NB4 (cell line): ENCODE measurements at regions not wholly inside any gene's neighbourhood (a gene's known extent, or its start where the extent isn't known, plus 50 kb on each side); places are given as distances from the start of the nearest gene placed in this dataset.

Experiments used
- DNase-seq: peaks from one replicate; pipeline ENCODE4 v3.0.0; 2010; ENCODE audit warnings: low read depth
- H3K4me3 ChIP-seq: one replicate; pipeline ENCODE4 v1.5.1; 2011; ENCODE audit warnings: mild to moderate bottlenecking, low read depth, low read length, moderate library complexity
- MAX ChIP-seq: IDR thresholded peaks from 2 replicates; pipeline ENCODE4 v1.6.1; 2011; ENCODE audit warnings: low read depth, low read length
- MYC ChIP-seq: IDR thresholded peaks from 2 replicates; pipeline ENCODE4 v1.6.1; 2011; ENCODE audit warnings: low read depth, low read length
- POLR2A ChIP-seq: IDR thresholded peaks from 2 replicates; pipeline ENCODE4 v1.6.1; 2011; ENCODE audit warnings: mild to moderate bottlenecking; ENCODE audit not compliant: insufficient read length; ENCODE audit errors: extremely low read depth
- TF ChIP-seq, protein P1 (sequence below): IDR thresholded peaks from one replicate; pipeline ENCODE4 v1.5.1; 2012; ENCODE audit warnings: low read depth, low read length

- DNase-seq: no peak
- H3K4me3 ChIP-seq: no peak overlapping the region
- no peak for TF ChIP-seq POLR2A
- TF ChIP-seq, protein P1, sequence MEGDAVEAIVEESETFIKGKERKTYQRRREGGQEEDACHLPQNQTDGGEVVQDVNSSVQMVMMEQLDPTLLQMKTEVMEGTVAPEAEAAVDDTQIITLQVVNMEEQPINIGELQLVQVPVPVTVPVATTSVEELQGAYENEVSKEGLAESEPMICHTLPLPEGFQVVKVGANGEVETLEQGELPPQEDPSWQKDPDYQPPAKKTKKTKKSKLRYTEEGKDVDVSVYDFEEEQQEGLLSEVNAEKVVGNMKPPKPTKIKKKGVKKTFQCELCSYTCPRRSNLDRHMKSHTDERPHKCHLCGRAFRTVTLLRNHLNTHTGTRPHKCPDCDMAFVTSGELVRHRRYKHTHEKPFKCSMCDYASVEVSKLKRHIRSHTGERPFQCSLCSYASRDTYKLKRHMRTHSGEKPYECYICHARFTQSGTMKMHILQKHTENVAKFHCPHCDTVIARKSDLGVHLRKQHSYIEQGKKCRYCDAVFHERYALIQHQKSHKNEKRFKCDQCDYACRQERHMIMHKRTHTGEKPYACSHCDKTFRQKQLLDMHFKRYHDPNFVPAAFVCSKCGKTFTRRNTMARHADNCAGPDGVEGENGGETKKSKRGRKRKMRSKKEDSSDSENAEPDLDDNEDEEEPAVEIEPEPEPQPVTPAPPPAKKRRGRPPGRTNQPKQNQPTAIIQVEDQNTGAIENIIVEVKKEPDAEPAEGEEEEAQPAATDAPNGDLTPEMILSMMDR: no peak
- no peak for TF ChIP-seq MAX
- TF ChIP-seq MYC: no peak
Measured at GRCh38 chr13:63586467-63586866, 2170.8 kb upstream of the PCDH20 start.

DNA sequence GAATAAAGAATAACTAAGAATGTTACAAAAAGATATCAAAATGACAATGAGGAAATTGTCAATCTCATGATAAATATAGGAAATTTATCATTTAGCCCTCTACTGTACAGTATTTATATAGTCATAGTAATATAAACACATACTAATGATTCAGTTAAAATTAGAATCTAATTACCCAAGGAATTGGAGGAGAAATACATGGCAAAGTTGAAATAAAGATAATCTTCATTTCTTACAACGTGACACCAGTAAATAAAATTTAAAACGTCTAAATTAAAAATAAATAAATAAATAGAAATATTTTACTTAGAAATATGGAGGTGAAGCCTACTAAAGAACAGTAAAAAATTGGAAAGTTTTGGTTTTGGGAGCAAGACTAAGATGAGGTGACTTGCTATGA, 2163.1 kb upstream of the PCDH20 start:
- no peak overlapping the region for H3K4me3 ChIP-seq
- no peak for TF ChIP-seq POLR2A
- TF ChIP-seq, protein P1: no peak
- no peak for TF ChIP-seq MAX
- TF ChIP-seq MYC: no peak
- no peak for DNase-seq

- no peak for DNase-seq
- no peak overlapping the region for H3K4me3 ChIP-seq
- TF ChIP-seq MYC: no peak
- TF ChIP-seq MAX: no peak
- TF ChIP-seq, protein P1: no peak
- TF ChIP-seq POLR2A: no peak
Measured at GRCh38 chr13:63567031-63567430, 2151.4 kb upstream of the PCDH20 start.

GRCh38 chr13:63554157-63554556, 2138.5 kb upstream of the PCDH20 start:
- no peak overlapping the region for H3K4me3 ChIP-seq
- TF ChIP-seq, protein P1: no peak
- TF ChIP-seq MAX (no peak), MYC (no peak), POLR2A (no peak)
- no peak for DNase-seq

DNA sequence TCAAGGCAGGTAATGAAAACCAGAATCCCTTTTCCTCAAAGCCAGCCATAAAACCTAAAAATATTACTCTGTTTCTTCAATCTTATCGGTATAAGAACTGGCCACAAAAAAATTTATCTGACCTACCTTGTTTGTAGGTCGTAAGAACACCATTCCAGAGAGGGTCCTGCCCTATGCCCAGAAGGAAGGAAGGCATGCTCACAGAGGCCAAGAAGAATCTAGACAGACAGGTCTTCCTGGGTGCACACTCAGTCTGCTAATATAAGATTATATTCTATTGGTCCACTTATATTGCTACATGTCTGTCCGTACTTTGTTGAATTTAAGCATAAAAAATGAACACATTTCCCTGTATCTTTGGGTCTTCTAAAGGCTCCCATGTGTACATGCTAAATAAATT, 2136.1 kb upstream of the PCDH20 start:
- TF ChIP-seq, protein P1: no peak
- TF ChIP-seq MAX: no peak
- no peak overlapping the region for H3K4me3 ChIP-seq
- no peak for DNase-seq

DNA sequence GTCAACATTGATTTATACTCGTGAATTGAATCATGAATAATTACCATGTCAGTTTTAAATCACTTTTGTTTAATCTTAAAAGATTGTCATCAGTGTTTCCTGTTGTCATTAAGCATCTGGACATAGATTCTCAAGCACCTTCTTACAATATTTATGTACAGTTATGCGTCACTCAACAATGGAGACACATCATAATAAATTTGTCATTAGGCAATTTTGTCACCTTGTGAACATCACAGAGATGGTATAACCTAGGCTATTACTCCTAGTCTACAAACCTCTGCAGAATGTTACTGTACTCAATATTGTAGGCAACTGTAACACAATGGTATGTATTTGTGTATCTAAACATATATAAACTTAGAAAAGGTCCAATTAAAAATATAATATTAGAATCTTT, 2130.9 kb upstream of the PCDH20 start:
- DNase-seq: no peak
- TF ChIP-seq, protein P1: no peak
- TF ChIP-seq MYC (no peak), MAX (no peak), POLR2A (no peak)

More for the DNA sequence above, 2130.9 kb upstream of the PCDH20 start:
- H3K4me3 ChIP-seq: no peak overlapping the region
